AG08396 (cell line): ENCODE measurements at regions not wholly inside any gene's neighbourhood (a gene's known extent, or its start where the extent isn't known, plus 50 kb on each side); places are given as distances from the start of the nearest gene placed in this dataset.
"Not testable (repeated sequence)": the region's sequence is repeated elsewhere in the genome, so short reads cannot be mapped to it uniquely, and the experiment has no call there.

Source experiments
- DNase-seq: peaks from one replicate; pipeline ENCODE4 v3.0.0; 2012; ENCODE audit warnings: low spot score, mixed read lengths

- DNase-seq, result not testable (repeated sequence)
Observed at GRCh38 chr5:176060472-176061268, 92.6 kb upstream of the THOC3 start.

- not testable (repeated sequence) for DNase-seq
Observed at GRCh38 chr5:176061269-176061622, 93.1 kb upstream of the THOC3 start.

- not testable (repeated sequence) for DNase-seq
Observed at GRCh38 chr5:176061660-176062059, 93.5 kb upstream of the THOC3 start.

- DNase-seq, result not testable (repeated sequence)
Observed at GRCh38 chr5:176066262-176066945, 98.3 kb upstream of the THOC3 start.

GRCh38 chr5:176067162-176067561 lies 99.0 kb upstream of the THOC3 start:
- DNase-seq, result not testable (repeated sequence)

GRCh38 chr5:176067948-176068347 lies 99.8 kb upstream of the THOC3 start:
- DNase-seq, result not testable (repeated sequence)

- not testable (repeated sequence) for DNase-seq
Observed at GRCh38 chr5:176073996-176074571, 106.0 kb upstream of the THOC3 start.

- DNase-seq, result not testable (repeated sequence)
Observed at GRCh38 chr5:176083717-176084116, 115.6 kb upstream of the THOC3 start.

- not testable (repeated sequence) for DNase-seq
Observed at GRCh38 chr5:176103083-176103482, 135.0 kb upstream of the THOC3 start.

GRCh38 chr5:176112888-176113287 lies 125.3 kb upstream of the SIMC1 start:
- DNase-seq, result not testable (repeated sequence)

- not testable (repeated sequence) for DNase-seq
Observed at GRCh38 chr5:176113673-176114335, 124.4 kb upstream of the SIMC1 start.

- DNase-seq, result not testable (repeated sequence)
Observed at GRCh38 chr5:176114825-176115224, 123.4 kb upstream of the SIMC1 start.

- not testable (repeated sequence) for DNase-seq
Observed at GRCh38 chr5:176117699-176118238, 120.5 kb upstream of the SIMC1 start.

GRCh38 chr5:176122361-176122760 lies 115.9 kb upstream of the SIMC1 start:
- not testable (repeated sequence) for DNase-seq

- not testable (repeated sequence) for DNase-seq
Observed at GRCh38 chr5:176124120-176124519, 114.1 kb upstream of the SIMC1 start.

GRCh38 chr5:176131771-176132170 lies 106.5 kb upstream of the SIMC1 start:
- no peak for DNase-seq

GRCh38 chr5:176132471-176133288 lies 105.5 kb upstream of the SIMC1 start:
- DNase-seq, result no peak

GRCh38 chr5:176133289-176133870 lies 104.8 kb upstream of the SIMC1 start:
- no peak for DNase-seq

GRCh38 chr5:176133877-176134276 lies 104.3 kb upstream of the SIMC1 start:
- no peak for DNase-seq

GRCh38 chr5:176134529-176135223 lies 103.5 kb upstream of the SIMC1 start:
- no peak for DNase-seq
